NCI-H524 (cell line): ENCODE measurements at regions not wholly inside any gene's neighbourhood (a gene's known extent, or its start where the extent isn't known, plus 50 kb on each side); places are given as distances from the start of the nearest gene placed in this dataset.

ENCODE experiments used
- DNase-seq, 2 experiments: peaks; one replicate each; lab custom pipeline; 2025; lab: John Stamatoyannopoulos, UW

- no peak for DNase-seq
Measured at GRCh38 chr5:158483281-158483860, 616.3 kb downstream of the EBF1 start.

GRCh38 chr5:158482125-158482524 is 617.6 kb downstream of the EBF1 start:
- no peak for DNase-seq

GRCh38 chr5:158478139-158478538 is 619.2 kb upstream of the CLINT1 start:
- no peak for DNase-seq

DNA sequence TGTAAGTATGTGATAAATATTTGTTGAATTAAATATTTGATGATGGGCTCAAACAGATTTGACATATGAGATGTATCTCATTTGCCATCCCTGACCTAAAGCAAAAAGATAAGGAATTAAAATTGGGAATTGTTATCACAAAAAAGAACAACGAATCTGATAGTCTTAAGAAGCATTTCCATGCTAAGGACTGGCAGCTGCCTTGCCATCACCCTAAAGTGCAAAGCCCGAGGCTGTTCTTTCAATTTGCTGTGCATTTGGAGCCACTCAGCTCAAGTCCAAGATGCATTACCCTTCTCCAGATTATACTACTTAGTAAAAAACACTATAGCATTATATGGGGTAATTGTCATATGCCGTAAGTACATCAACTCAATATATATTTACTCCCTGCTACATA is 618.3 kb upstream of the CLINT1 start:
- DNase-seq, result no peak

DNA sequence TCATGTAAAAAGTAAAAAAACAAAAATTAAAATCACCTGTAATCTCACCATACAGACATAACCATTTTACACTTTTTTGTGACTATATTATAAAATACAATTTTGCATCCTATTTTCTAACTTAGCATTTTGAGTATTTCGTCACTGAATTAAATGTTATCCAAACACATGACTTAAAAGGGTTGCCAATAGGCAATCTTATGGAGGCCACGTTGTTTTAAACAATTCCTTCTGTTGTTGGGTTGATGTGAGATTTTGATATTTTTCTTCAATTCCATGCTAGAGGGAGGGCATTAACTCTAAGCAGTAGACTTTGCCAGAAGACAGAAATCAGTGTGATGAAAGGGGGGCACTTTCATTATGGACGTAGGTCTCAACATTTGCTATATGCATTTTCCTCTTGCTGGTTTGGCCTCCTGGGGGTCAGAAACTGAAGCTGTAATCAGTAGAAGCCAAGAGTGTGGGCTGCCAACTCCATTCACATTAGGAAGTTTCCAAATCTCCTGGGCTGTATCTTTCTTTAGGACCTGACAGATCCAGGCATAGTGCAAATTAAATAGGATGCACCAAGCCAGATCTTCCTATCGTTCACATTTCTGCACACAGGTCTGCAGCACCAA is 614.2 kb upstream of the CLINT1 start:
- DNase-seq, result no peak

DNA sequence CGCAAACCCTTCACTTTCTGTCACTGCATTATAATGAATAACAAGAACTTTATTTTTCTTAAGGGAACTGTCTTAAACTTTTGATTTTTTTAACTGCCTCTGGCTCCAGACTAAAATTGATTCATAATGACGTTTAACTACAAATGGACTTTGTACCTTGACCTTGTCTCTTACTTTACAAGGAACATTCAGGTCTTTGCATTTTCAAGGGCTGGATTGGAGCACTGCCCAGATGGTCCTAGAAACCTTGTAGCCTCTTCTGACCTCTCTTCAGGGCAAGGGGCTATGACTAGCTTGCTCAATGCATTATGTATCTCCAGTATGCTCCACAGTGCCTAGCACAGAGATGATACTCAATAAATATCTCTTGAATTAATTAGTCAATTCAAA is 612.6 kb upstream of the CLINT1 start:
- DNase-seq, result peak; percentile 83 to 86

- peak; percentile 94 to 96 for DNase-seq
Measured at GRCh38 chr5:158470764-158471534, 612.0 kb upstream of the CLINT1 start.

- DNase-seq, result no peak
Measured at GRCh38 chr5:158468444-158468843, 609.5 kb upstream of the CLINT1 start.

GRCh38 chr5:158466191-158466590 is 607.2 kb upstream of the CLINT1 start:
- DNase-seq, result no peak

GRCh38 chr5:158465086-158465972 is 606.4 kb upstream of the CLINT1 start:
- DNase-seq, result no peak

DNA sequence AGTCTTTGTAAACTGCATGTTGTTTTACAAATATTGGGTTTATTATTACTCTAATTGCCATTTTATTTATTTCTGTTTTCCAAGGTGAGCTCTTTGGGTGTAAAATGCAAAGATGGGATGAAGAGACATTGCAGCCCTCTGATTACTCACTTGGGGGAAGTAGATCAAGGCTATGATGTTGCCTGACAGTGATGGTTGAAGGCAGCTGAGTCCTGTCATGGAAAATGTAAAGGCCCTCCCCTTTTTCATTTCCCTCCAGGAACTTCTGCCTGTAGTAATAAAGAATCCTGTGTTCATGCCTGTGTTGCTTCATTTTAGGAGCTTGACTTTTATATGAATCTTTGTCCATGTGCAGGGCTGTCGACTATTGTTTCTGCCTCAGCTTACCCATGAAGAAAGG is 605.4 kb upstream of the CLINT1 start:
- no peak for DNase-seq

GRCh38 chr5:158463938-158464337 is 605.0 kb upstream of the CLINT1 start:
- no peak for DNase-seq

- no peak for DNase-seq
Measured at GRCh38 chr5:158463188-158463587, 604.2 kb upstream of the CLINT1 start.

DNA sequence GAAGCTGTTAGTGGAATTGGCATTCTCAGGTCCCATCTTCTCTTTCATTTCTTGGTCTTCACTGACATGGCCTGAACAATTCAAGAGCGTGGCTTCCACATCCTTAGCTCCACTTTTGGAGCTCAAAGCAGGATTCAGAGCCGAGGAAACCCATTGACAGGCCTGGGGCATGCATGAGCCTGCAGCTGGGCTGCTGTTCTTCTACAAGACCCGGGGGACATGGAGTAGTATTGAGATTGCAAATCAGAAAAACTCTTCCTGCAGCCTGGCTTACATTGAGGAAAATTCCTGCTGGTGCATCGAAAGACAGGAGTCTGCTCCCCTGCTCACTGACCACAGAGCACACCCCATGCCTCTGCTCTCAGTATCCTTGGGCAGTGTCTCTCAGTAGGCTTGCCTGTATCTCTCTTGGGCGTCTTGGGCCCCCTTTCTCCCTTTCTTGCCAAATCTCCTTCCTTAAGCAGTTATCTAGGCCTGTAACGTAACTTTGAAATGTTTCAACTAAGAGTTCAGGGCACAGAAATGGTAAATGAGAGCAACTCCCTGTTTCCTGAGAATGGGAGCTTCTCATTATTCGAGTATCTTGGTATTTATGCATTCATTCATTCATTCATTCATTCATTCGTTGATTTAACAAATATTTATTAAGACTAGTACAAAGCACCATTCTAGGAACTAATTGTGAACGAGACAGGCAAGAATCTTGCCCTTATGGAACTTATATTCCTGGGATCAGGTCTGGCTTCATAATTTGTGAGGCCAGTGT is 603.6 kb upstream of the CLINT1 start:
- DNase-seq, result no peak

- no peak for DNase-seq
Measured at GRCh38 chr5:158461240-158461854, 602.4 kb upstream of the CLINT1 start.

DNA sequence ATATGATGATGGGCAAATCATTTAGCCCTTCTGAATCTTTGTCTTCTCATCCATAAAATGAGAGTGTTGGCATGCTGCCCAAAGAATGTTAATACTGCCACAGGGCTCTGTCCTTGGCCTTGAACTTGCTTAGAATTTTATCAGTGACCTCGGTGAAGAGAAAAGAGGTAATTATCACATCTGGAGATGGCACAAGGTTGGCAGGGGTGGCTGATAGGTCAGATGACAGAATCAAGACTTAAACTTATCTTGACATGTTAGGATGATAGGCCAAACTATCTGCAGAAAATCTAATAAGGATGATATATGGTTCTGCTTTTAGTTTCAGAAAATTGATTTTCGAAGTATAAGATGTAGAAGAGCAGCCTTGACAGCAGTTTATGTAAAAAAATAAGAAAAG is 599.1 kb upstream of the CLINT1 start:
- no peak for DNase-seq

DNA sequence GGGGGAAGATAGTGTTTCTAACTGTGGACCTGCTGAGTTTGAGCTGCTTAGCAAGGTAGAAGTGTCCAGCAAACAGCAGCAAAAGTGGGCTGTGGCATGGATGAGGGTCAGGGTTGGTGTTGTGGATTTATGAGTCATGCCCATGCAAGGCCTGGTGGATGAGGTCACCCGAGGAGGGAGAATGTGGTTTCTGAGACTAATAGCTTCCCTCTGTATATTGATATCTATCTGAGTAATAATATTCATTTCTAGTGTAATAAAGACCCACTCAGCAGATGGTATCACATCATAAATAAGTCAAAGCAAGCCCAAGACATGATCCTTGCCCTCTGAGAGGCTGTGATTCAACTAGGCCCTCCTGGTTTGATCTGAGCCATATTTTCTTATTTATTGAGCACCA is 597.8 kb upstream of the CLINT1 start:
- peak in 1 of 2 experiments; percentile 10 for DNase-seq

DNA sequence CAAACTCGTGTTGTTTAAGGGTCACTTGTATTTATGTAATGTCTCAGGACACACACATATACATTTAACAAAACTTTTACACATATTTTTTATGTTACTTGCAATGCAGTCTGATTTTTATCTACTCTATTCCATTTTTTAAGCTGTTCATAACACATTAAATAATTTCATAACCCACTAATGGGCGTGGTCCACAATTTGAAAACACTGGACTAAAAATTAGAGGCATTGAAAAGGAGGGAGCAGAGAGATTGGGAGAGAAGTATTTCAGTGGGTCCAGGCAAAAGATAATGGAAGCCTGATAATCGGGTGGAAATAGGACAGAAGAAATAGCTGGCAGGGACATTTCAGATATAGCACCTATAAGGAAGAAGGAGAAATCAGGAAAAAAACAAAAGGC is 597.3 kb upstream of the CLINT1 start:
- DNase-seq, result no peak

- DNase-seq, result no peak
Measured at GRCh38 chr5:158451993-158452672, 593.2 kb upstream of the CLINT1 start.

DNA sequence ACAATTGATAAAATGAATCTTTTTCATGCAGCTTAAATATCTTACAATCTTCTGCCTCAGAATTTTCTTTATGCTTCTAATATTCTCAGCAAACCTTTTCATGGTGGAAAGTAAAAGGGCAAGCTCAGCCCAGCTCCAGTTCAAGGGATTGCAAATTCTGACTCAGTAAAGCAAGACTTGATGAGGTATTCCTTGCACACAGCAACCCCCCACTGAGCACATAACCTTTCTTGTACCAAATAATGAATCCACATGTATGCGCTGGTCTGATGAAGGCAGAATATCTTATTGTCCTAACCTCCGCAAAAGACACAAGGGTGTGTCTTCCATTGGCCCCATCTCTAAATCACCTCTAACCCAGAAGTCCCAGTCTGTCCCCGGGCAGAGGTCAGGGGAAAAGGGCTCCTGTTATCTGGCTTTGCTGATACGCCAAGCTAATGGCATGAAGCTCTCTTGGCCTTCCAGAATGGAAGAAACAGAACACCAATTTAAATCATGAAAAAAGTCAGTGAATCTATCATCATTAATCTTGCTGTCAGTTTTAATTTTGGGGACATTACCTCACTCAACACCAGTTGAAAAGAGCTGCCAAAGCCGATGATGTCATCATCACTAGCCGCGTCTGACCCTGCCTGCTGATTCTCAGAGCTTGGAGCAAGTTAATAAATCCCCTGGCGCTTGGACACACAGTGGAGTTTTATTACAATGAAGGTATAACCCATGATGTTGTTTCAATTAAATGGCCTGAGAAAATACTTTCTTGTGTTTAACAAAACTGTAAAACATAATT is 592.5 kb upstream of the CLINT1 start:
- no peak for DNase-seq
